ENCODE measurements at regions not wholly inside any gene's neighbourhood (a gene's known extent, or its start where the extent isn't known, plus 50 kb on each side); places are given as distances from the start of the nearest gene placed in this dataset.
"Not testable (repeated sequence)": the region's sequence is repeated elsewhere in the genome, so short reads cannot be mapped to it uniquely, and the experiment has no call there.

GRCh38 chr10:78443900-78444571 lies 410.4 kb downstream of the RPS24 start:
- CTCF ChIA-PET = interaction anchor here (0.6 kb wide), 1 partner anchor 21 kb away, joined by 4 read pairs; no protein-coding TSS in a partner anchor

GRCh38 chr10:78444741-78445140 lies 411.1 kb downstream of the RPS24 start:
- H3K9me3 Mint-ChIP-seq (ENCODE audit: low read depth, unreplicated experiment); H3K27ac Mint-ChIP-seq (ENCODE audit: unreplicated experiment); DNase-seq; H3K36me3 Mint-ChIP-seq (ENCODE audit: insufficient read depth, unreplicated experiment); H3K4me3 Mint-ChIP-seq (ENCODE audit: low read depth, unreplicated experiment); H3K4me1 Mint-ChIP-seq (ENCODE audit: low read depth, unreplicated experiment); intact Hi-C loops (cut with micrococcal nuclease; ENCODE audit: unreplicated experiment); BruUV-seq (replicated peaks): not testable (repeated sequence)
- H3K27me3 Mint-ChIP-seq (ENCODE audit: unreplicated experiment) = peaks cover 71% of the 10 kb centered on the region
- CTCF ChIA-PET = interaction anchor here (0.6 kb wide), 1 partner anchor 21 kb away, joined by 4 read pairs; no protein-coding TSS in a partner anchor

More at GRCh38 chr10:78443900-78444571, 410.4 kb downstream of the RPS24 start:
- intact Hi-C loops (cut with micrococcal nuclease; ENCODE audit: unreplicated experiment) = no loop called here
- H3K27ac Mint-ChIP-seq (ENCODE audit: unreplicated experiment) = no peak overlapping the region
- DNase-seq = no peak
- no peaks in the 10 kb centered on the region for H3K36me3 Mint-ChIP-seq (ENCODE audit: insufficient read depth, unreplicated experiment)
- TF ChIP-seq CTCF (IDR thresholded peaks at IDR 0.05; ENCODE audit: unreplicated experiment) = no peak
- peaks cover 71% of the 10 kb centered on the region for H3K27me3 Mint-ChIP-seq (ENCODE audit: unreplicated experiment)
- H3K4me3 Mint-ChIP-seq (ENCODE audit: low read depth, unreplicated experiment) = no peak overlapping the region
- BruUV-seq (replicated peaks) = no TSS peak
- no peaks in the 10 kb centered on the region for H3K9me3 Mint-ChIP-seq (ENCODE audit: low read depth, unreplicated experiment)
- H3K4me1 Mint-ChIP-seq (ENCODE audit: low read depth, unreplicated experiment) = no peaks in the 10 kb centered on the region

- H3K36me3 Mint-ChIP-seq (ENCODE audit: insufficient read depth, unreplicated experiment) = no peaks in the 10 kb centered on the region
- CTCF ChIA-PET = no interaction called here
Observed at GRCh38 chr10:78445308-78445707, 411.6 kb downstream of the RPS24 start.

GRCh38 chr10:78448470-78448869 lies 414.8 kb downstream of the RPS24 start:
- no peak for DNase-seq
- CTCF ChIA-PET = interaction anchor here (2.4 kb wide), 1 partner anchor 10 kb away, joined by 9 read pairs; no protein-coding TSS in a partner anchor
- H3K4me1 Mint-ChIP-seq (ENCODE audit: low read depth, unreplicated experiment) = no peaks in the 10 kb centered on the region
- intact Hi-C loops (cut with micrococcal nuclease; ENCODE audit: unreplicated experiment) = no loop called here
- no peaks in the 10 kb centered on the region for H3K36me3 Mint-ChIP-seq (ENCODE audit: insufficient read depth, unreplicated experiment)
- H3K9me3 Mint-ChIP-seq (ENCODE audit: low read depth, unreplicated experiment) = no peaks in the 10 kb centered on the region
- no peak overlapping the region for H3K4me3 Mint-ChIP-seq (ENCODE audit: low read depth, unreplicated experiment)
- H3K27me3 Mint-ChIP-seq (ENCODE audit: unreplicated experiment) = peaks cover 95% of the 10 kb centered on the region
- no peak overlapping the region for H3K27ac Mint-ChIP-seq (ENCODE audit: unreplicated experiment)
- no TSS peak for BruUV-seq (replicated peaks)
- no peak for TF ChIP-seq CTCF (IDR thresholded peaks at IDR 0.05; ENCODE audit: unreplicated experiment)

More at GRCh38 chr10:78445308-78445707, 411.6 kb downstream of the RPS24 start:
- H3K27me3 Mint-ChIP-seq (ENCODE audit: unreplicated experiment) = peaks cover 72% of the 10 kb centered on the region
- intact Hi-C loops (cut with micrococcal nuclease; ENCODE audit: unreplicated experiment) = no loop called here
- H3K4me1 Mint-ChIP-seq (ENCODE audit: low read depth, unreplicated experiment) = no peaks in the 10 kb centered on the region
- no peaks in the 10 kb centered on the region for H3K9me3 Mint-ChIP-seq (ENCODE audit: low read depth, unreplicated experiment)
- no peak overlapping the region for H3K4me3 Mint-ChIP-seq (ENCODE audit: low read depth, unreplicated experiment)
- TF ChIP-seq CTCF (IDR thresholded peaks at IDR 0.05; ENCODE audit: unreplicated experiment) = no peak
- no peak overlapping the region for H3K27ac Mint-ChIP-seq (ENCODE audit: unreplicated experiment)
- no peak for DNase-seq
- no TSS peak for BruUV-seq (replicated peaks)

GRCh38 chr10:78448994-78449418 lies 415.3 kb downstream of the RPS24 start:
- no peak overlapping the region for H3K27ac Mint-ChIP-seq (ENCODE audit: unreplicated experiment)
- BruUV-seq (replicated peaks) = no TSS peak
- H3K27me3 Mint-ChIP-seq (ENCODE audit: unreplicated experiment) = peaks cover 95% of the 10 kb centered on the region
- H3K36me3 Mint-ChIP-seq (ENCODE audit: insufficient read depth, unreplicated experiment) = no peaks in the 10 kb centered on the region
- TF ChIP-seq CTCF (IDR thresholded peaks at IDR 0.05; ENCODE audit: unreplicated experiment) = no peak
- CTCF ChIA-PET = interaction anchor here (2.4 kb wide), 1 partner anchor 10 kb away, joined by 9 read pairs; no protein-coding TSS in a partner anchor
- no peak overlapping the region for H3K4me3 Mint-ChIP-seq (ENCODE audit: low read depth, unreplicated experiment)
- no peak for DNase-seq
- no peaks in the 10 kb centered on the region for H3K4me1 Mint-ChIP-seq (ENCODE audit: low read depth, unreplicated experiment)
- H3K9me3 Mint-ChIP-seq (ENCODE audit: low read depth, unreplicated experiment) = no peaks in the 10 kb centered on the region
- intact Hi-C loops (cut with micrococcal nuclease; ENCODE audit: unreplicated experiment) = no loop called here
